Breast epithelium (tissue), 4 donors: ENCODE measurements at regions not wholly inside any gene's neighbourhood (a gene's known extent, or its start where the extent isn't known, plus 50 kb on each side); places are given as distances from the start of the nearest gene placed in this dataset.
"Not testable (repeated sequence)": the region's sequence is repeated elsewhere in the genome, so short reads cannot be mapped to it uniquely, and the experiment has no call there.

Source experiments
- DNase-seq, 2 donors: peaks; one replicate each; pipeline ENCODE4 v3.0.0-alpha.2; 2019; ENCODE audit warnings: low spot score in 2 of 2
- H3K27ac ChIP-seq, 2 donors: fragments of 200-600 bp; sonication (generic) in 1 of 2; one replicate each; pipeline ENCODE4 v1.5.1; 2016 to 2019; ENCODE audit warnings: mild to moderate bottlenecking in 1 of 2
- H3K27me3 ChIP-seq, 2 donors: fragments of 200-600 bp; sonication (generic) in 1 of 2; one replicate each; pipeline versions ENCODE4 v1.5.1 to v1.6.0; 2017 to 2019; ENCODE audit warnings: control low read depth in 1 of 2, mild to moderate bottlenecking in 1 of 2
- H3K36me3 ChIP-seq: fragments of 200-600 bp; one replicate; pipeline ENCODE4 v1.5.1; 2019
- H3K4me1 ChIP-seq, 2 donors: fragments of 200-600 bp; sonication (generic); one replicate each; pipeline ENCODE4 v1.5.1; 2016 to 2019; ENCODE audit warnings: control low read depth in 1 of 2
- H3K4me3 ChIP-seq, 3 donors: fragments of 200-600 bp; sonication (generic); 1 replicate in 2 of 3; 2 replicates in 1 of 3; pipeline ENCODE4 v1.5.1; 2016 to 2019; ENCODE audit warnings: mild to moderate bottlenecking in 3 of 3, moderate library complexity in 2 of 3
- H3K9me3 ChIP-seq, 2 donors: fragments of 200-600 bp; sonication (generic) in 1 of 2; one replicate each; pipeline ENCODE4 v1.5.1; 2016 to 2019; ENCODE audit warnings: control low read depth in 1 of 2
- POLR2A ChIP-seq: fragments of 450-650 bp; IDR thresholded peaks from one replicate; pipeline ENCODE4 v1.6.1; 2016; ENCODE audit warnings: antibody characterized with exemption, mild to moderate bottlenecking, moderate library complexity
- POLR2AphosphoS5 ChIP-seq, 3 donors: sonication (generic); formaldehyde crosslinking; IDR thresholded peaks; one replicate each; pipeline ENCODE4 v1.6.1; 2017; ENCODE audit warnings: antibody characterized with exemption in 3 of 3
- intact Hi-C: fragments of 100-400 bp; cut with DNase I; formaldehyde crosslinking; loops from one replicate; pipeline ENCODE4 v1.15.1; 2023; ENCODE audit warnings: low total_unique reads
- TF ChIP-seq, protein P1 (sequence below), 3 donors: fragments of 450-650 bp; IDR thresholded peaks; one replicate each; pipeline ENCODE4 v1.5.1; 2016 to 2017; ENCODE audit warnings: antibody characterized with exemption in 3 of 3, mild to moderate bottlenecking in 3 of 3, moderate library complexity in 3 of 3

DNA sequence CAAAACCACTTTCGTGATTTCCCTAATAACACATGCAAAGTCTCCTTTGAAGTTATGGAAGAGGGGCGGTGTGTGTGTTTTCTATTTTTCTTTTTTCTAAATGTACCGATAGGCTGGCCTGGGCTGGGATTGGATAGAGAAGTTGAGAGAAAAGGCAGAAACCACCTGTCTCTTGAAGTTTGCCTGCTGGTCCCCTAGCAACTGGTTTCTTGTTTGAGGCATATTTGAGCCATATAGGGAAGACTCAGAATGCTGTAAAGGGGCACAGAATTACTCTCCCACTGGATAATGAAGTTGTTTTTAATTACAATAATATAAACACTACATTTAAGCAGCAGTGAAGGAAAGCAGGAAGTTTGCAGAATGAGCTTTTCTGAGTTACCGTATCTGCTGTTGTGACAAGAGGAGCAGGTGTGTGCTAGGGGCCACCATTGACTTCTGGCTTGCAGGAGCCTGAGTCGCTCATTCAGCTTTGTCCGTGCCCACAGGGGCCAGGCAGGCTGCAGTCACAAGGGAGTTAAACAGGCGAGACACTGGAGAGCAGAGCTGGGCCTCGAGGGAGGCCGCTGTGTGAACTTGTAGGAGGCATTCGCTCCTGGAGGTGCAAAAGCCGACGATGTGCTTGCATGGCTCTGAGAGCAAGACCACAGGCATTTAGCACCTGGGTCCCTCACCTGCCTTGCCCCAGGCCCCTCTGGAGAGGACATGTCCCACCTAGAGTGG lies 173.8 kb upstream of the RGS6 start:
- no peak overlapping the region for H3K27ac ChIP-seq
- peaks cover 0 to under 1% of the 10 kb centered on the region in 2 donors for H3K4me1 ChIP-seq
- intact Hi-C loops = no loop called here
- H3K27me3 ChIP-seq = no peaks in the 10 kb centered on the region
- no peak for TF ChIP-seq POLR2AphosphoS5 (IDR thresholded peaks at IDR 0.05)
- no peak for TF ChIP-seq POLR2A
- TF ChIP-seq, protein P1, sequence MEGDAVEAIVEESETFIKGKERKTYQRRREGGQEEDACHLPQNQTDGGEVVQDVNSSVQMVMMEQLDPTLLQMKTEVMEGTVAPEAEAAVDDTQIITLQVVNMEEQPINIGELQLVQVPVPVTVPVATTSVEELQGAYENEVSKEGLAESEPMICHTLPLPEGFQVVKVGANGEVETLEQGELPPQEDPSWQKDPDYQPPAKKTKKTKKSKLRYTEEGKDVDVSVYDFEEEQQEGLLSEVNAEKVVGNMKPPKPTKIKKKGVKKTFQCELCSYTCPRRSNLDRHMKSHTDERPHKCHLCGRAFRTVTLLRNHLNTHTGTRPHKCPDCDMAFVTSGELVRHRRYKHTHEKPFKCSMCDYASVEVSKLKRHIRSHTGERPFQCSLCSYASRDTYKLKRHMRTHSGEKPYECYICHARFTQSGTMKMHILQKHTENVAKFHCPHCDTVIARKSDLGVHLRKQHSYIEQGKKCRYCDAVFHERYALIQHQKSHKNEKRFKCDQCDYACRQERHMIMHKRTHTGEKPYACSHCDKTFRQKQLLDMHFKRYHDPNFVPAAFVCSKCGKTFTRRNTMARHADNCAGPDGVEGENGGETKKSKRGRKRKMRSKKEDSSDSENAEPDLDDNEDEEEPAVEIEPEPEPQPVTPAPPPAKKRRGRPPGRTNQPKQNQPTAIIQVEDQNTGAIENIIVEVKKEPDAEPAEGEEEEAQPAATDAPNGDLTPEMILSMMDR (IDR thresholded peaks at IDR 0.05) = no peak
- peaks cover 7 to 14% of the 10 kb centered on the region in 2 donors for H3K9me3 ChIP-seq
- DNase-seq = no peak
- H3K36me3 ChIP-seq = no peaks in the 10 kb centered on the region
- no peak overlapping the region for H3K4me3 ChIP-seq

- DNase-seq = no peak
- TF ChIP-seq, protein P1 (IDR thresholded peaks at IDR 0.05) = no peak
- TF ChIP-seq POLR2AphosphoS5 (IDR thresholded peaks at IDR 0.05) (no peak), POLR2A (no peak)
- intact Hi-C loops = no loop called here
- Histone ChIP-seq H3K4me1 (no peaks in the 10 kb centered on the region), H3K27ac (no peak overlapping the region), H3K27me3 (no peaks in the 10 kb centered on the region), H3K36me3 (no peaks in the 10 kb centered on the region), H3K9me3 (peaks cover 7 to 14% of the 10 kb centered on the region in 2 donors), H3K4me3 (no peak overlapping the region)
Measured at GRCh38 chr14:71762575-71762974, 169.7 kb upstream of the RGS6 start.

- Histone ChIP-seq H3K36me3 (no peaks in the 10 kb centered on the region), H3K4me3 (no peak overlapping the region), H3K27me3 (no peaks in the 10 kb centered on the region), H3K4me1 (no peaks in the 10 kb centered on the region), H3K9me3 (peaks cover 7 to 14% of the 10 kb centered on the region in 2 donors), H3K27ac (no peak overlapping the region)
- TF ChIP-seq POLR2A (no peak), POLR2AphosphoS5 (IDR thresholded peaks at IDR 0.05) (no peak)
- intact Hi-C loops = no loop called here
- no peak for DNase-seq
Measured at GRCh38 chr14:71764701-71765382, 167.4 kb upstream of the RGS6 start.

DNA sequence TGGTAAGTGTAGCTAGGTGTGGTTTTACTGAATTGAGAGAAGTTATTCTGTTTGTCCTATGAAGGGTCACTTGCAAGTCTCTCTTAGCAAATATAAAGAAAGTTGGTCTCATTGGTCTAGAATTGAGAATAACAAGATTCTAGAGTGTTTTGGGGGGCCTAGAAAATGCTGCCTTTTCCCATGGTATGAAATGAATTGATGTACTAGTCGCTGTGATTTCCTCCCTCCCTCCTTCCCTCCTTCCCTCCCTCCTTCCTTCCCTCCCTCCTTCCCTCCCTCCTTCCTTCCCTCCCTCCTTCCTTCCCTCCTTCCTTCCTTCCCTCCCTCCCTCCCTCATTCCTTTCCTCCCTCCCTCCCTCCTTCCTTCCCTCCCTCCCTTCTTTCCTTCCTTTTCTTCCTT lies 166.7 kb upstream of the RGS6 start:
- no peaks in the 10 kb centered on the region for H3K27me3 ChIP-seq
- DNase-seq = no peak
- intact Hi-C loops = no loop called here
- TF ChIP-seq POLR2A = no peak
- TF ChIP-seq POLR2AphosphoS5 (IDR thresholded peaks at IDR 0.05) = no peak
- TF ChIP-seq, protein P1 (IDR thresholded peaks at IDR 0.05) = no peak
- no peak overlapping the region for H3K27ac ChIP-seq
- no peaks in the 10 kb centered on the region for H3K36me3 ChIP-seq
- H3K9me3 ChIP-seq = peaks cover 7 to 14% of the 10 kb centered on the region in 2 donors
- H3K4me3 ChIP-seq = no peak overlapping the region
- H3K4me1 ChIP-seq = no peaks in the 10 kb centered on the region

- no peaks in the 10 kb centered on the region for H3K9me3 ChIP-seq
- intact Hi-C loops = no loop called here
- H3K4me3 ChIP-seq = no peak overlapping the region
- no peaks in the 10 kb centered on the region for H3K36me3 ChIP-seq
- H3K27ac ChIP-seq = no peak overlapping the region
- no peak for TF ChIP-seq POLR2AphosphoS5 (IDR thresholded peaks at IDR 0.05)
- H3K4me1 ChIP-seq = no peaks in the 10 kb centered on the region
- no peak for DNase-seq
- no peaks in the 10 kb centered on the region for H3K27me3 ChIP-seq
Measured at GRCh38 chr14:71770431-71770830, 161.8 kb upstream of the RGS6 start.

DNA sequence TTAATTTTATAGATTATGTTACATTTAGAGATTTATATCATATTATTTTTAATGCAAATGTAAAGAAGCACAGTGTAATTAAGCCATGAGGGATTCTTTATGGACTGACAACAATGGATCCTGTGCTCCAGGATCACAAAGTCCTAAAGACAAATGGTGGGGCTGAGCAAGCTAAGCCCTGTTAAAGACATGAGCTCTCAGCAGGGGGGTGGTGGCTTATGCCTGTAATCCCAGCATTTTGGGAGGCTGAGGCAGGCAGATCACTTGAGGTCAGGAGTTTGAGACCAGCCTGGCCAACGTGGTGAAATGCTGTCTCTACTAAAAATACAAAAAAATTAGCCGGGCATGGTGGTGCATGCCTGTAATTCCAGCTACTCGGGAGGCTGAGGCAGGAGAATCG lies 160.8 kb upstream of the RGS6 start:
- H3K4me1 ChIP-seq, DNase-seq, H3K27me3 ChIP-seq, H3K27ac ChIP-seq, H3K4me3 ChIP-seq, H3K9me3 ChIP-seq, H3K36me3 ChIP-seq, intact Hi-C loops: not testable (repeated sequence)

DNA sequence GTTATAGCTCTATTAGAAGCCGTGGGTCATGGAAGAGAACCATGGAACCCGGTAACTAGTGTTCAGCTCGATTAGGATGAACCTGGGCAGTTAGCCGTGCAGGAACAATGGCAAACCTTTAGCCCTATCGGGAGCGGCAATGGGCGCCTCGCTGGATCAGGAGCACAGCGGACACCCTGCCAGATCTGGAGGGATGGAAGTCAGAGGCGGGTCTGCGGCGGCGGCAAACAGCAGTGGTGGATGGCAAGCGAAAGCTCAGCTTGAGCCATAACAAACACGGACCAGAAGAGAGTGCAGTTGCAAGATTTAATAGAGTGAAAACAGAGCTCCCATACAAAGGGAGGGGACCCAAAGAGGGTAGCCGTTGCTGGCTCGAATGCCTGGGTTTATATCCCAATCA lies 160.2 kb upstream of the RGS6 start:
- H3K4me1 ChIP-seq, H3K27me3 ChIP-seq, DNase-seq, intact Hi-C loops, H3K4me3 ChIP-seq, H3K27ac ChIP-seq, H3K9me3 ChIP-seq, H3K36me3 ChIP-seq: not testable (repeated sequence)
